GM19238 (cell line): ENCODE measurements at regions not wholly inside any gene's neighbourhood (a gene's known extent, or its start where the extent isn't known, plus 50 kb on each side); places are given as distances from the start of the nearest gene placed in this dataset.

ENCODE experiments used
- DNase-seq: peaks from one replicate; pipeline ENCODE4 v3.0.0; 2011; ENCODE audit warnings: low spot score; ENCODE audit not compliant: insufficient read length

- no peak for DNase-seq
Measured at GRCh38 chr9:106697390-106697749, 165.6 kb upstream of the ZNF462 start.

DNA sequence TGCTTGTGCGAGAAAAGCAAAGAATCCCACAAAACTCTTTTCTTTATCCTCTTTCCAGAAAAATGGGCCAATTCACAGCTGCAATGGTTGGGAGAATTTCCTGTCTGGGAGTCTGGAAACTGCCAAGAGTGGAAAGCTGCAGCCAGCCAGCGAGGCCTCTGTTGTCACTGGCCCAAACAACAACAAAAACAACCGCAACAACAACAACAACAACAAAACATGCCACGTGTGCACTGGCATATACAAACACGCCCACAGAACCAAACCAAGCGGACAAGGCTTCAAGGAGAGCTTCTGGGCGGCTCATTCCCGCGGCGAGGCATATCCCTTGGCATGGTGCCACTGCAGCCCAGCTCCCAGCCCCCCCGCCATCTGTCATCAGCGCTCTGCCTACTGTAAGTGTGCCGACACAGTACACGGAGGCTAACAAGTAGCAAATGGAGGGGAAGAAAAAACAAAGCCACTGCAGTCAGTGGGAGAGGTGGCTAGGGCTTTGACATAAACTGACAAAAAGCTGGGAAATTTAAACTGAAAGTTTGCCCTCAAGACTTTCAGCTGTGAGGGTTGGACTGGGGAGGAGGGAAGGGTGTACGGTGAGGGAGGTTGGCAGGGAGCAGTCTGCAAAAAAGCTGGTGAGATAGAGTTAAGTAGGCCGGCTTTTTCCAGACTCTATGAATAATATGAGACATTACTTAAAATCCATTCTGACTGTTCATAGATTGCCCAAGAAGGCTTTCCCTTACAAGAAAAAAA, 165.0 kb upstream of the ZNF462 start:
- no peak for DNase-seq

DNA sequence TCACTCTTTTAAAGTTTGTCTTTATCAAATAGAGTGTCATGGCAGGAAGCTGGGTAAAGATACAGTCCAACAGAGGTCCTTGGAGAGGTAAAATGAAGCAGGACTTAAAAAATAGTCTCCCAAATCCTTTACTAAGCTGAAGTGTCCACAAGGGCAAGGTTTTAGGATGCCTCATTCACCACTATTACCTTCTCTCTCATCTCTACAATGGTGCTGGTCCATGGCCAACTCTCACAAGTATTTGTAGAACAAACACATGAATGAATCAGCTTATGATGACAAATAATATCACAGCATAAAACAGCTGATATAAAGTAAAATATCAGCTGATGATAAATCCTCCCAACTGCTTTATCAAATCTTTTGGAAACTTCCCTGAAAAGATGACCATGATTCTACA, 162.3 kb upstream of the ZNF462 start:
- DNase-seq: no peak

DNA sequence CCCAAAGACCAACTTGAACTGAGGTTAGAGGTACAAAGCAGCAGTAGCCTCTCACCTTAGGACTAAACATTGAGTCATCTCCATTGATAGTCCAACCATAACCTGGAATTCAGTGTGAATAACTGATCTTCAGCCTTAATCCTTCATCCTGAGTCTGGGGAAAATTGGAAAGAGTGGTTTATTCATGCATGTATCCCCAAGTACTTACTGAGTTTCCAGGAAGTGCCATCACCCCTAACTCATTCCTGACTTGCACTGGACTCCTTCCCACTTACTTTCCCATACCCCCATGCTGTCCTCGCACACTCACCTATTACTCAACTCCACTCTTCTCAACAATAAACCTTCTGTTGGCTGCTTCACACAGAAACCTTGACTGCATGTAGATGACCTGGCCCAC, 161.4 kb upstream of the ZNF462 start:
- no peak for DNase-seq

DNA sequence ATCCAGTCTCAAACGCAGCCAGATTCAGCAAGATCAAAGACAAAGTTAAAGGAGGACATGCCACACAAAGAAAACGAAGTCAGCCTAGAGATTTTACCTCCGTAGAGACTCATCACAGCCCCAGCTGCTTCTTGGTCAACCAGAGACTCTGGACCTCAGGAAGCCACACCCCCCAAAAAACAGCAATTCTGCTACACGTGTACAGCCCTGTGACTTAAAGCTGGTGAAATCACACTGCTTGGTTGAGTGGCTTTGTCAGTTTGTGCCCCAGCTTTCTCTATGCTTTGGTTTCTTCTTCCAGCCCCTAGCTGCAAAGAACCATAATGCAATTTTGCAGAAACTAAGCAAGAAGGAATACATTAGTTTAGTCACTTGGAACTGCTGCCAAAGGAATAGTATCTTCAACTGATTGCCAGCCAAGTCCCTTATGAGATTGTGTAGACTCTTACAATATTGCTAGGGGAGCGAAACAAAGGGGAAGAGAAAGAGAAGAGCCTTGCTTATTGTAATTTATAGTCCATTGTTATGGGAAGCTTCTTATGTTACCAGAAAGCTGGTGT, 158.8 kb upstream of the ZNF462 start:
- DNase-seq: no peak

GRCh38 chr9:106707291-106707690, 155.7 kb upstream of the ZNF462 start:
- no peak for DNase-seq

DNA sequence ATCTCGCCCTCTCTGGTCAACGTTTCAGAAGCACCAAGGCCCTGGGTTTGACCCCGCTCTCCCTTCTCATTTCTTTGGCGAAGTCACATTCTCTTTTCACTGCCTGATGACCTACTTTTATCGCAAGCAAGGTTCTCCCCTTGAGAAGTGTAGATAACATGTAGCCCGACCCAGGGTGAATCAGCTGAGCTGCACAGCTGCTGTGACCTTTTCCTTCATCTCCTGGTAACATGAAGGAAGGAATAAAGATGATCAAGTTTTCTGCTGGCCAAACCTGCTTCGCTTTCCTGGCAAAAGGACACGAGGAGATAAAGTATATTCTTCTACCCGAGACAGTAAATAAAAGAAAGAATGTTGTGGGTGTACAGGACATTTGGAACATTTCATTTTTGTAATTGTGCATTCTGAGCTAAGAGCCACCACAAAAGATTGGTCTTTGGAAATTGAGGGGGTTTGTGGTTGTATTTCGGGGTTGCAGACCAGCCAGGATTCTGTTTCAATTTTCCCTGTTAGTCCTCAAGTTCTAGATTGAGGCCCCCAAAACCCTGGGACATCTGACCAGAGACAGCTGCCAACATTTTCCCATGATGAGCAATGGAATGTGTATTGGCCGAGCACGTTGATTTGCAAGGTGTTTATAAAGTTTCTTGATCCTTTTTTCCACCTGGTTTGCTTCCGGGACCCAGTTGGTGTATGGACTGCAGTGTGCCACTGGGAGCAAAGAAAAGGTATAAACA, 155.1 kb upstream of the ZNF462 start:
- DNase-seq: no peak

DNA sequence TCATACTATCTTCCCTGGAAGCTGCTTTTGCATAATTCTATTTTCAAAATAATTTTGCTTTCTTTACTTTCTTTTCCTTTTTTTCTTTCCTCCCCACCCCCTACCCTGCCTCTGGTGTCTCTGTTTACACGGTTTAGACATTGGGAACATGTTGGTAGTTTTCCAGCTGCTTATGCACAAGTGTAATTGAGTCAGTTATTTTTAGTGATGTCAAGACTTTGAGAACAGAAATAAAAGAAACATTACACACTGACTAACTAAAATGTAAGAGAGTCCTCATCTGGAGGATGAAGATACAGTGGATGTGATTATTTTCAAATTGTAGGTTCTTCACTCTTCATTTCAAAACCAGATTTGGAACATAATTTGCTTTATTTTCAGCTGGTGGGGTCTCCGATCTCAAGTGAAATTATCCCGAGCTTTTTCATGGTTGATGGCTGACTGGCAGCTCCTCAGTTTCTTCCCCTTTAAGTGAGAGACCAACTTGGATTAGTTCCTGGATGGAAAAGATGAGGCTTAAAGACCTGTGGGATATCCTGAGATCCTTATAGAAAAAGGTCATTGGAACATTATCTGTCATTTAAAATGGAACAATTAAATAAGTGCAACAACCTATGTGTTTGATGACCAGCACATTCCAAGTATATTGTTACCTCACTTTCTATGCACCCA, 154.4 kb upstream of the ZNF462 start:
- no peak for DNase-seq

DNA sequence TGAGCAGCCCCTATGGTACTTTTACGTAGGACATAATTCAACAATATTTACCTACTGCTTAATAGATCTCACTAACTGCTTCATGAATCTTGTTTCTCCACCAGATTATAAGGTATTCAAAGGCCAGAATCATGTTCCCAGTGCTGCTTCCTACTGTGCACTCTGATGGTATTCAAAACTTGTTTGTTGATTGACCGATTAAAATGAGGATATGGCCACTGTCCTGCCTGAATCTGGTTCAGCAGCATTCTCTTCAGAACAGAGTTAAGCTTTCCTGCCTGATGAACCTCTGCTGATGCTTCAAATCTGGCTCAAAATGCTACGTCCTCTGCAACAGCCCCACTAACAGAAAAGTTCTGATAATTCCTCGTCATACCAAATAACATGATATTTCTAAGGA, 150.7 kb upstream of the ZNF462 start:
- DNase-seq: no peak

DNA sequence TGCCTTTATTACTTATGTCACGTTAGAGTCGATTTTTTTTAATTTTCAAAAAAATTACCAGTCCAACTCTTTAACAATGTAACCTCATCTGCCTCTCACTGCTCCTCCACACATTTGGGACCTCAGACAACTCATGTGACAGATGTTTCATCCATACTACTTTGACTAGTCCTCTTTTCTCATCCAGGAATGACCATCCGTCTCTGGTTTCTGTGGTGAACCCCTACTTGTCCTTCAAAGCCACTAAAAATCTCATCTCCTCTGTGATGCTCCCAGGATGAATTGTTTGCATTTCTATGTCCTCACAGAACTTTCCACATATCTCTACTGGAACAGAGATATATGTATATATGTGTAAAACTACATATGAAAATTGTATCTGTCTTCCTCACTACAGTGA, 149.8 kb upstream of the ZNF462 start:
- no peak for DNase-seq

DNA sequence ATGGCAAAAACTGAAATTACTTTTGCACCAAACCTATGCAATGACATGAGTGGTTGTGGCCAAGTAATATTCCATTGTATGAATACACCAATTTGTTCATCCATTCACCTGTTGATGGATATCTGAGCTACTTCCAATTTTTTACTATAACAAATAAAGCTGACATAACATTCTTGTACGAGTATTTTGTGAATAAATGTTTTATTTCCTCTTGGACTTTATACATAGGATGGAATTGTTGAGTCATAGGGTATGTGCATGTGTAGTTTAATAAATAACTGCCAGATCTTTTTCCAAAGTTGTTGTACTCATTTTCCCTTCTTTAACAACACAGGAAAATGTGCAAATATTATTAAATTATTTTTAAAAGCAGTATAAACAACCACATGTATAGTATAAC, 146.1 kb upstream of the ZNF462 start:
- no peak for DNase-seq

DNA sequence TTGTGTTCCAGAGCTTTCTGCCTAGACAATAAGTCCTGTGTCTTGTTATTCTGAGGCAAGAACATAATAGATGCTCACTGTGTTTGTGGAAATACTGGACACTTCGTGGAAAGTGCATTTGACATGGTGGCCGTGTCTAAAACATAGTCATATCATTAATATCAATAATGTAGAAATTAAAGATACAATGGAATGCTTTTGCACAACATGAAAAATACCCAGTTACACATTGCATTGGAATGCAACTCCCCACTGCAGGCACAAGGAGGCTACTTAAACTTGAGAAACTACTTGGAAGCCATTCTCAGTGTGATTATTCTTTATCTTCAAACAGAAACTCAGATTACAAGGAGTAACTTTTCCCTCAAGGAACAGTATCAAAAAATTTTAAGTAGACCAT, 145.3 kb upstream of the ZNF462 start:
- DNase-seq: no peak

- no peak for DNase-seq
Measured at GRCh38 chr9:106718936-106719335, 144.0 kb upstream of the ZNF462 start.

GRCh38 chr9:106722051-106722753, 140.8 kb upstream of the ZNF462 start:
- DNase-seq: no peak

DNA sequence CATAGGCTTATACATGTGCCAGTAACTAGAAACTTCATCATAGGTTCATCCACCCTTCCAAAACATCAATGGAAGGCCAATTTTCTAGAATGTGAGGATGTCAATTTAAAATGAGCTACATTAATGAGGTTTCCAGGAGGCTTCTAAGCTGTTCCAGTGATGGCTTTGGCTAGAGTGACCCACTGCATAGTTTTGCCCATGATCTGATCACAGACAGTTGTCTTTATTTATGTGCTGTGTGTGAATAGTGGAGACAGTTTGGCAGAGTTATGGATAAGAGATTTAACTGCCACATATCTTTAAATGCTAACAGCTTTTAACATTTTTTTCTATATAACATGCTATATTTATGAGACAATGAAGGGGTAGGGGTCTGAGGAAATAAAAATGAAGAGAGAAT, 139.0 kb upstream of the ZNF462 start:
- no peak for DNase-seq

DNA sequence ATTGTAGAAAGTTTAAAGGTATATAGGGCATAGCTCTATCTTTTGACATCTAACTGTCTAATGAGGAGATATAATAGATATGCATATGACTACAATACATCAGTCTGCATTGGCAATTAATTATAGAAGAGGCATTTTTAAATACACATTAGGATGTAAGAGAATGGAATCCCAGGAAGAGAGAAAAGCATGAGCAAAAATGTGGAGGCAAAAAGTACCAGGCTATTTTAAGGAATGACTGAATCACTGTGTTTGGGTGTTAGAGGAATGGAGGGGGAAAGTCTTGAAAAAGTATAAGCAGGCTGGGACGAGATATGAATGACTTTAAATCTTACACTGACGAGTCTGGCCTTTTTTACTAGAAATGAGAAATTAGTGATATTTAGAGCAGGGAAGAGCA, 138.4 kb upstream of the ZNF462 start:
- DNase-seq: no peak

- DNase-seq: no peak
Measured at GRCh38 chr9:106726070-106726815, 136.7 kb upstream of the ZNF462 start.

DNA sequence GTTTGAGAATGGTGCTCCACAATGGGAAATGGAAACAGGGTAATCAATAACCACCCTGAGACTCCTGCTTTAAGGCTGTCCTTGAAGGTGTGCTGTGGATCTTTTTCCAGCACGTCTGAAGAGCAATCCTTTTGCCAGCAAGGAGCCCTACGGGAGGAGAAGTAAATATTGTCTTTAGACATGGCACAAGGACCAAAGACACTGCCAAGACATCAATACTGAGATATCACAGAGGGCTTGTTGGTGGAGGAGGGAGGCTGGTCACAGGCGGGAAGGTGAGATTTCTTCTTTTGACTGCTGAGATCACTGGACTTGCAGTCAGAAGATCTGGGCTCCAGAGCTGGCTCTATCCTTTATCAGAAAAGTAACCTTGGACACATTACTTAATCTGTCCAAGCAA, 135.0 kb upstream of the ZNF462 start:
- DNase-seq: no peak

DNA sequence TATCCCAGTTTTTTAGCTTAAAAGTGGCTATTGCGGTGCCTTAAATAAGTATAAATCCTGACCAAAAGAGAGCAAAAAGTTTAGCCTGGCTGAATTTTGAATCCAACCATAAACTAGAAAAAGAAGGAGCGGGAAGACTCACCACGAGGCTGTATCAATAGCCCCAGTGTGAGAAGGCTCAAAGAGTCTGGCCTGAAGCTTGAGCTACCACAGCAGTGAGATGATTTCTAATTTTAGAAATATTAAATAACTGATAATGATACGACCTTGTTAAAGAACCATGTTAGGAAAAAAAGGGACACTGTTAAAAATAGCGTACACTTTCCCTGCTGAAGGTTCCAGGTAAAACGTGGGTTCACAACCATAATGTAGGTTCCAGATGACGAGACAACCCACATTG, 134.1 kb upstream of the ZNF462 start:
- no peak for DNase-seq

DNA sequence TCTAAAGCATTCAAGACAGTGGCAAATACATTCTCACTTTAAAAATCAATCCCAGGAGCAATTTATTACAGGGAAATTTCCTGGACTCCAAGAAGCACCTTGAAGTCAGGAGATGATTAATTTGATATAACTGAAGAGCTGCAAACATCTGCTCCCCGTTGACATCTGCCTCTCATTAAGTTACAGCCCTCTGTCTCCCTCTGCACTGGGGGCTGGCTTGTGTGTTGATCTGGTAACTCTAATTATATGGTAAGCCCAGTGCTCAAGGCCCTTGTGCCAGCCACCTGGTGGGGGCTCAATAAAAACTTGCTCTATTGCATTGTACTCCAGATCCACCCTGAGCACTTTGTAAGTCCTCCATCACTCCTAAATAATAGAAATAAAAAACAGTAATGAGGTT, 131.1 kb upstream of the ZNF462 start:
- DNase-seq: no peak

DNA sequence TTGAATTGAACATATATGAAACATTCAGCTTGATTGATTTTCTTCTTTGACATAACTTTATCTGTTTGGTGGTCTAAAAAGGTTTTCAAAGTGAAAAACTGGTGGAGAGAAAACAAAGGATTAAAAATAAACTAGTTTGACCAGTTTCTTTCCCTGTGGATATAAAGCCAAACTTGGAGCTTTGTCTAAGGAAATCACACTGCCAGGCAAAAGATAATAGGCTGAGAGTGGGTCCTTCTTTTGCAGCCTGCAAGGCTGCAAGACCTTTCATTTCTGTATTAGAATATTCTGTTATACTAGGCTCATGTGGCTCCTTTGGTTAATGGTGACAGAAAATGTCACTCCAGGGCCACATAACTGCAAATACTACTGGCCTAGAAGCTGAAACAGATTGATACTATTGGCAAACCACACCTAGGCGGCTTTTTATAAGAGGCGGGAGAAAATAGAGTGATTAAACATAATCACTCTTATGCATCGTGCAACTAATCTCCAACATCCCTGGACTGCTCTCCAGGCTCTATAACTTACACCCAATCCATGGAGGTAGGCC, 129.1 kb upstream of the ZNF462 start:
- DNase-seq: no peak
